GM23338 (cell line): ENCODE measurements at regions not wholly inside any gene's neighbourhood (a gene's known extent, or its start where the extent isn't known, plus 50 kb on each side); places are given as distances from the start of the nearest gene placed in this dataset.

Experiments
- ZNF114 ChIP-seq: fragments of 250-450 bp; sonication (Bioruptor Pico); IDR thresholded peaks from 2 replicates; pipeline ENCODE4 v1.5.0; 2020; ENCODE audit warnings: mild to moderate bottlenecking, moderate library complexity
- TF ChIP-seq, protein P1 (sequence below), 2 experiments: fragments of 200-600 bp in 1 of 2; sonication (generic) in 1 of 2; conservative IDR thresholded peaks; 2 replicates each; pipeline versions ENCODE4 v1.5.1 to v1.6.1; 2016 to 2017; ENCODE audit warnings: antibody characterized with exemption in 2 of 2, low read depth in 2 of 2, mild to moderate bottlenecking in 2 of 2, moderate library complexity in 1 of 2

DNA sequence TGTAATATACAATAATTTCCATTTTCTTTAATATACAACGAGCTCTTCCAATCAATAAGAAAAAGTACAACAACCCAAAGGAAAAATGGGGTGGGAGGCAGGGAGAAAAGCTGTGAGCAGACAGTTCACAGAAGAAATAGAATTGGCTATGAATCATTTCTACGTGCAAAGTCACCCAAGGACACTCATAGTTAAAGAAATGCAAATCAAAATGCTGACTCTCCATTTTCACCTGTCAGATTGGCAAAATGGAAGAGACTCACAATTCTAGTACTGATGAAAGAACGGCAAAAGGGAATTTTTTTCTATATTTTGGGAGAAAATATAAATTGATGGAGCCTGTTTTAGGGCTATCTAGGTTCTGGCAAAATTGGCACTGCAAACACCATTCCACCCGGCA, 116.3 kb upstream of the MEF2A start:
- TF ChIP-seq, protein P1, sequence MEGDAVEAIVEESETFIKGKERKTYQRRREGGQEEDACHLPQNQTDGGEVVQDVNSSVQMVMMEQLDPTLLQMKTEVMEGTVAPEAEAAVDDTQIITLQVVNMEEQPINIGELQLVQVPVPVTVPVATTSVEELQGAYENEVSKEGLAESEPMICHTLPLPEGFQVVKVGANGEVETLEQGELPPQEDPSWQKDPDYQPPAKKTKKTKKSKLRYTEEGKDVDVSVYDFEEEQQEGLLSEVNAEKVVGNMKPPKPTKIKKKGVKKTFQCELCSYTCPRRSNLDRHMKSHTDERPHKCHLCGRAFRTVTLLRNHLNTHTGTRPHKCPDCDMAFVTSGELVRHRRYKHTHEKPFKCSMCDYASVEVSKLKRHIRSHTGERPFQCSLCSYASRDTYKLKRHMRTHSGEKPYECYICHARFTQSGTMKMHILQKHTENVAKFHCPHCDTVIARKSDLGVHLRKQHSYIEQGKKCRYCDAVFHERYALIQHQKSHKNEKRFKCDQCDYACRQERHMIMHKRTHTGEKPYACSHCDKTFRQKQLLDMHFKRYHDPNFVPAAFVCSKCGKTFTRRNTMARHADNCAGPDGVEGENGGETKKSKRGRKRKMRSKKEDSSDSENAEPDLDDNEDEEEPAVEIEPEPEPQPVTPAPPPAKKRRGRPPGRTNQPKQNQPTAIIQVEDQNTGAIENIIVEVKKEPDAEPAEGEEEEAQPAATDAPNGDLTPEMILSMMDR (conservative IDR thresholded peaks at IDR 0.05; ENCODE audit: low read depth in 2 of 2), result no peak
- no peak for TF ChIP-seq ZNF114 (CRISPR knock-in tag)
